CD4-positive, alpha-beta T cell (primary cell): ENCODE measurements at regions not wholly inside any gene's neighbourhood (a gene's known extent, or its start where the extent isn't known, plus 50 kb on each side); places are given as distances from the start of the nearest gene placed in this dataset.

ENCODE experiments used
- ATAC-seq: fragments of 200-7000 bp; cut with Tn5 transposase; one replicate; pipeline ENCODE4 v1.10.0; 2022; ENCODE audit warnings: mild to moderate bottlenecking; ENCODE audit not compliant: poor library complexity
- CTCF ChIA-PET: fragments of 350-600 bp; sonication (Branson Sonifier 250); formaldehyde crosslinking; loops from one replicate; lab custom pipeline; 2021; ENCODE audit warnings: antibody characterized with exemption, inconsistent platforms; lab: Charles Lee
- POLR2A ChIA-PET: fragments of 350-600 bp; sonication (Branson Sonifier 250); formaldehyde crosslinking; loops from one replicate; lab custom pipeline; 2021; ENCODE audit warnings: antibody characterized with exemption, inconsistent platforms; lab: Charles Lee
- DNase-seq, 14 experiments: peaks; one replicate each; pipeline ENCODE4 v3.0.0-alpha.2; 2013 to 2020; ENCODE audit warnings: mixed read lengths in 2 of 14
- H3K27ac ChIP-seq, 2 donors: one replicate each; pipeline versions ENCODE4 v1.5.1 to v1.7.0; 2013; ENCODE audit warnings: low read length in 2 of 2, low read depth in 1 of 2, mild to moderate bottlenecking in 1 of 2
- H3K27me3 ChIP-seq, 2 experiments: 1 replicate in 1 of 2; 2 replicates in 1 of 2; pipeline versions ENCODE4 v1.6.1 to v1.7.0; 2013; ENCODE audit warnings: low read length in 2 of 2, control low read depth in 1 of 2, mild to moderate bottlenecking in 1 of 2, moderate library complexity in 1 of 2; ENCODE audit not compliant: insufficient read depth in 2 of 2, control insufficient read depth in 1 of 2
- H3K36me3 ChIP-seq: one replicate; pipeline ENCODE4 v1.6.1; 2013; ENCODE audit warnings: low read length, control low read depth; ENCODE audit not compliant: insufficient read depth
- H3K4me1 ChIP-seq: one replicate; pipeline ENCODE4 v1.6.1; 2013; ENCODE audit warnings: low read length, control low read depth; ENCODE audit not compliant: insufficient read depth
- H3K4me3 ChIP-seq: one replicate; pipeline ENCODE4 v1.5.1; 2013; ENCODE audit warnings: mild to moderate bottlenecking, low read length, moderate library complexity
- H3K9me3 ChIP-seq, 2 experiments: 1 replicate in 1 of 2; 2 replicates in 1 of 2; pipeline versions ENCODE4 v1.6.1 to v1.7.0; 2013; ENCODE audit warnings: low read length in 2 of 2, mild to moderate bottlenecking in 2 of 2, control low read depth in 1 of 2, moderate library complexity in 1 of 2; ENCODE audit not compliant: control insufficient read depth in 1 of 2, insufficient read depth in 1 of 2
- H3K27ac Mint-ChIP-seq: one replicate; pipeline ENCODE4 v1.8.0; 2020; ENCODE audit warnings: mixed read lengths
- H3K27me3 Mint-ChIP-seq: one replicate; pipeline ENCODE4 v1.8.0; 2021; ENCODE audit warnings: mixed read lengths
- H3K36me3 Mint-ChIP-seq: one replicate; pipeline ENCODE4 v1.8.0; 2021; ENCODE audit warnings: low read depth, mixed read lengths
- H3K4me1 Mint-ChIP-seq: one replicate; pipeline ENCODE4 v1.8.0; 2021; ENCODE audit warnings: low read depth, mixed read lengths
- H3K4me3 Mint-ChIP-seq: one replicate; pipeline ENCODE4 v1.8.0; 2020; ENCODE audit warnings: mild to moderate bottlenecking, mixed read lengths
- H3K9me3 Mint-ChIP-seq: one replicate; pipeline ENCODE4 v1.8.0; 2020; ENCODE audit warnings: mixed read lengths
- CTCF ChIP-seq: fragments of 200-600 bp; IDR thresholded peaks from one replicate; pipeline ENCODE4 v1.8.0; 2022; ENCODE audit warnings: antibody characterized with exemption, mild to moderate bottlenecking
- intact Hi-C, 2 experiments: fragments of 100-400 bp; cut with DNase I in 1 of 2; cut with micrococcal nuclease in 1 of 2; formaldehyde crosslinking; loops; one replicate each; pipeline versions ENCODE4 v1.15.1 to v1.9.0; 2023 to 2025; cut with DNase I, micrococcal nuclease

- ChIA-PET POLR2A (no interaction called here), CTCF (no interaction called here)
- ATAC-seq: no peak
- TF ChIP-seq CTCF: no peak
- Histone ChIP-seq H3K27ac (no peak overlapping the region), H3K9me3 (peaks cover 0 to 11% of the 10 kb centered on the region in 2 experiments), H3K27me3 (no peaks in the 10 kb centered on the region), H3K4me1 (no peaks in the 10 kb centered on the region), H3K36me3 (no peaks in the 10 kb centered on the region), H3K4me3 (no peak overlapping the region)
- DNase-seq: no peak
- Mint-ChIP-seq H3K4me3 (no peak overlapping the region), H3K27me3 (no peaks in the 10 kb centered on the region), H3K9me3 (peaks cover 8% of the 10 kb centered on the region), H3K36me3 (no peaks in the 10 kb centered on the region), H3K4me1 (no peaks in the 10 kb centered on the region), H3K27ac (no peak overlapping the region)
- intact Hi-C loops: no loop called here
Measured at GRCh38 chr10:108307250-108307924, 1142.9 kb upstream of the SORCS1 start.

DNA sequence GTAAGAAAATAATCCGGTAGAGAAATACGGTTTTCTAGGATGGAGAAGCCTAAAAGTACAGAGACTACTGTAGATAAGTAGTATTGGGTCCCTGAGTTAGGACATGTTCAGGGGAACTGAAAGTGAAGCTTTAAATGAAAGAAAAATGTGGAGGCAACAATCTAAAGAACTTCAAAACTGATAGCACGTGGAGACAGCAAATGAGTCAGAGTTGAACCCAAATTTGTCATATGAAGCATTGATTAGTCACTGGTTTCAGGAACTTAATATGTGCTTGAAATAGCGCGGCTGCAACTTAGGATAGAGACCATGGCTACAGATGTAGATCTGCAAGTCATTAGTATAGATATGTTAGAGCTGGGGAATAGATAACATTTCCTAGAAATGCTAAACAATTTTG, 1138.6 kb upstream of the SORCS1 start:
- POLR2A ChIA-PET: no interaction called here
- Histone ChIP-seq H3K4me3 (no peak overlapping the region), H3K9me3 (peaks cover 0 to 13% of the 10 kb centered on the region in 2 experiments), H3K27me3 (no peaks in the 10 kb centered on the region), H3K36me3 (no peaks in the 10 kb centered on the region), H3K27ac (no peak overlapping the region), H3K4me1 (no peaks in the 10 kb centered on the region)
- ATAC-seq: no peak
- H3K36me3 Mint-ChIP-seq: no peaks in the 10 kb centered on the region
- H3K4me3 Mint-ChIP-seq: no peak overlapping the region
- H3K4me1 Mint-ChIP-seq: no peaks in the 10 kb centered on the region
- peaks cover 8% of the 10 kb centered on the region for H3K9me3 Mint-ChIP-seq
- TF ChIP-seq CTCF: no peak
- H3K27ac Mint-ChIP-seq: no peak overlapping the region
- H3K27me3 Mint-ChIP-seq: no peaks in the 10 kb centered on the region
- intact Hi-C loops: no loop called here
- CTCF ChIA-PET: no interaction called here
- no peak for DNase-seq

GRCh38 chr10:108301002-108301401, 1136.5 kb upstream of the SORCS1 start:
- Histone ChIP-seq H3K27ac (no peak overlapping the region), H3K4me1 (no peaks in the 10 kb centered on the region), H3K27me3 (no peaks in the 10 kb centered on the region), H3K9me3 (peaks cover 0 to 6% of the 10 kb centered on the region in 2 experiments), H3K4me3 (no peak overlapping the region), H3K36me3 (no peaks in the 10 kb centered on the region)
- Mint-ChIP-seq H3K4me1 (no peaks in the 10 kb centered on the region), H3K4me3 (no peak overlapping the region), H3K9me3 (peaks cover 8% of the 10 kb centered on the region), H3K27me3 (no peaks in the 10 kb centered on the region), H3K36me3 (no peaks in the 10 kb centered on the region), H3K27ac (no peak overlapping the region)
- DNase-seq (no peak), ATAC-seq (no peak)
- ChIA-PET CTCF (no interaction called here), POLR2A (no interaction called here)
- intact Hi-C loops: no loop called here
- TF ChIP-seq CTCF: no peak
